Lower leg skin (tissue), 3 donors: ENCODE measurements at regions not wholly inside any gene's neighbourhood (a gene's known extent, or its start where the extent isn't known, plus 50 kb on each side); places are given as distances from the start of the nearest gene placed in this dataset.

Experiments used
- CTCF ChIP-seq, 3 donors: fragments of 450-650 bp; IDR thresholded peaks; one replicate each; pipeline ENCODE4 v1.5.1; 2016; ENCODE audit warnings: antibody characterized with exemption in 3 of 3, mild to moderate bottlenecking in 3 of 3, moderate library complexity in 2 of 3
- POLR2A ChIP-seq, 2 donors: fragments of 450-650 bp; IDR thresholded peaks; one replicate each; pipeline ENCODE4 v1.6.1; 2016 to 2017; ENCODE audit warnings: antibody characterized with exemption in 2 of 2, mild to moderate bottlenecking in 1 of 2, moderate library complexity in 1 of 2

GRCh38 chr12:105559310-105559709, 228.8 kb downstream of the C12orf75 start:
- TF ChIP-seq CTCF (IDR thresholded peaks at IDR 0.05) (no peak), POLR2A (IDR thresholded peaks at IDR 0.05) (no peak)
